H1 (cell line): ENCODE measurements at regions not wholly inside any gene's neighbourhood (a gene's known extent, or its start where the extent isn't known, plus 50 kb on each side); places are given as distances from the start of the nearest gene placed in this dataset.

Source experiments
- CTCF ChIA-PET: fragments of 300-600 bp; sonication (Branson Sonifier 250); formaldehyde crosslinking; loops from one replicate; lab custom pipeline; 2021; ENCODE audit not compliant: partially characterized antibody; lab: Charles Lee
- POLR2A ChIA-PET: fragments of 300-600 bp; sonication (Branson Sonifier 250); formaldehyde crosslinking; loops from one replicate; lab custom pipeline; 2021; ENCODE audit warnings: inconsistent platforms; ENCODE audit not compliant: partially characterized antibody; lab: Charles Lee
- DNase-seq, 2 experiments: peaks; one replicate each; pipeline versions ENCODE4 v3.0.0 to v3.0.0-alpha.2; 2010 to 2022; ENCODE audit warnings: low spot score in 2 of 2, low read depth in 1 of 2, mixed read lengths in 1 of 2
- FAIRE-seq: peaks from 2 replicates; lab custom pipeline; 2011; peaks lifted over from hg19 to GRCh38; lab: Jason Lieb, UNC
- H2AFZ ChIP-seq: 2 replicates; pipeline ENCODE4 v1.8.1; 2012; ENCODE audit warnings: low read length, inconsistent platforms
- H2AK5ac ChIP-seq: 2 replicates; pipeline ENCODE4 v1.6.1; 2013; ENCODE audit warnings: low read depth, low read length
- H2BK120ac ChIP-seq: replicated peaks from 2 replicates; pipeline ENCODE3; 2013; ENCODE audit warnings: low read depth, low read length, inconsistent platforms
- H2BK12ac ChIP-seq: 2 replicates; pipeline ENCODE4 v1.6.1; 2013; ENCODE audit warnings: low read depth, low read length
- H2BK15ac ChIP-seq: 2 replicates; pipeline ENCODE4 v1.6.1; 2013; ENCODE audit warnings: low read length
- H2BK20ac ChIP-seq: 2 replicates; pipeline ENCODE4 v1.6.1; 2013; ENCODE audit warnings: low read length
- H2BK5ac ChIP-seq: 2 replicates; pipeline ENCODE4 v1.6.1; 2013; ENCODE audit warnings: low read depth, low read length
- H3K14ac ChIP-seq: 2 replicates; pipeline ENCODE4 v1.6.1; 2013; ENCODE audit warnings: inconsistent platforms; ENCODE audit not compliant: insufficient read length
- H3K18ac ChIP-seq: 2 replicates; pipeline ENCODE4 v1.6.1; 2013; ENCODE audit warnings: low read length; ENCODE audit errors: extremely low read depth
- H3K23ac ChIP-seq: 2 replicates; pipeline ENCODE4 v1.6.1; 2013; ENCODE audit warnings: inconsistent platforms; ENCODE audit not compliant: insufficient read length
- H3K23me2 ChIP-seq: 2 replicates; pipeline ENCODE4 v1.6.1; 2013; ENCODE audit warnings: low read depth, low read length
- H3K27ac ChIP-seq: 2 replicates; pipeline ENCODE4 v1.6.1; 2011; ENCODE audit warnings: low read depth, low read length, inconsistent platforms
- H3K27me3 ChIP-seq, 4 experiments: replicated peaks in 1 of 4; 1 replicate in 1 of 4; 2 replicates in 3 of 4; pipeline versions ENCODE4 v1.6.1 to v1.8.1; 2011 to 2013; ENCODE audit warnings: low read length in 3 of 4, mild to moderate bottlenecking in 3 of 4, inconsistent platforms in 2 of 4, mixed read lengths in 2 of 4, moderate library complexity in 1 of 4; ENCODE audit not compliant: control insufficient read depth in 3 of 4, insufficient read depth in 3 of 4; ENCODE audit errors: extremely low read depth in 1 of 4
- H3K36me3 ChIP-seq, 4 experiments: 2 replicates each; pipeline versions ENCODE4 v1.6.1 to v1.8.1; 2011 to 2013; ENCODE audit warnings: mild to moderate bottlenecking in 4 of 4, low read length in 3 of 4, moderate library complexity in 2 of 4, control low read depth in 1 of 4, inconsistent platforms in 1 of 4; ENCODE audit not compliant: insufficient read depth in 4 of 4, control insufficient read depth in 2 of 4
- H3K4ac ChIP-seq: replicated peaks from 2 replicates; pipeline ENCODE3; 2013; ENCODE audit warnings: low read length, low read depth, mixed read lengths, inconsistent platforms; ENCODE audit not compliant: insufficient read length
- H3K4me1 ChIP-seq, 4 experiments: replicated peaks in 1 of 4; 1 replicate in 1 of 4; 2 replicates in 3 of 4; pipeline versions ENCODE4 v1.6.1 to v1.8.1; 2011 to 2013; ENCODE audit warnings: low read length in 3 of 4, inconsistent platforms in 2 of 4, mixed read lengths in 1 of 4; ENCODE audit not compliant: insufficient read depth in 4 of 4, control insufficient read depth in 3 of 4
- H3K4me2 ChIP-seq, 2 experiments: 2 replicates each; pipeline versions ENCODE4 v1.6.1 to v1.8.1; 2011 to 2013; ENCODE audit warnings: low read depth in 2 of 2, low read length in 2 of 2, control low read depth in 1 of 2, inconsistent platforms in 1 of 2, mild to moderate bottlenecking in 1 of 2; ENCODE audit not compliant: insufficient read depth in 1 of 2
- H3K4me3 ChIP-seq, 4 experiments: fragments of 200-600, 300-600 bp in 1 of 4; sonication (generic), shearing (Covaris generic), sonication (Bioruptor Twin) in 1 of 4; 2 replicates each; pipeline versions ENCODE4 v1.5.1 to v1.8.1; 2011 to 2016; ENCODE audit warnings: low read length in 4 of 4, low read depth in 3 of 4, control low read depth in 2 of 4, inconsistent platforms in 2 of 4, mild to moderate bottlenecking in 2 of 4, mixed read lengths in 1 of 4, moderate library complexity in 1 of 4; ENCODE audit not compliant: insufficient read depth in 2 of 4; ENCODE audit errors: extremely low read depth in 1 of 4
- H3K56ac ChIP-seq: replicated peaks from 2 replicates; pipeline ENCODE3; 2013; ENCODE audit warnings: low read depth, mild to moderate bottlenecking, mixed read lengths, low read length, inconsistent platforms; ENCODE audit not compliant: insufficient read length
- H3K79me1 ChIP-seq: 2 replicates; pipeline ENCODE4 v1.6.1; 2013; ENCODE audit warnings: low read depth, low read length, control low read depth
- H3K79me2 ChIP-seq, 2 experiments: 2 replicates each; pipeline versions ENCODE4 v1.6.1 to v1.8.1; 2012 to 2013; ENCODE audit warnings: low read length in 2 of 2, mild to moderate bottlenecking in 2 of 2, inconsistent platforms in 1 of 2; ENCODE audit not compliant: insufficient read depth in 2 of 2, control insufficient read depth in 1 of 2
- H3K9ac ChIP-seq, 4 experiments: replicated peaks in 1 of 4; 1 replicate in 1 of 4; 2 replicates in 3 of 4; pipeline versions ENCODE4 v1.6.1 to v1.8.1; 2011 to 2013; ENCODE audit warnings: low read depth in 3 of 4, low read length in 3 of 4, control low read depth in 2 of 4, mild to moderate bottlenecking in 2 of 4, moderate library complexity in 2 of 4, inconsistent platforms in 1 of 4; ENCODE audit errors: extremely low read depth in 1 of 4
- H3K9me3 ChIP-seq, 2 experiments: 2 replicates each; pipeline versions ENCODE4 v1.6.1 to v1.8.1; 2012 to 2013; ENCODE audit warnings: mild to moderate bottlenecking in 2 of 2, moderate library complexity in 2 of 2, control low read depth in 1 of 2, inconsistent platforms in 1 of 2, low read depth in 1 of 2, low read length in 1 of 2, mixed read lengths in 1 of 2; ENCODE audit not compliant: insufficient read depth in 2 of 2
- H4K20me1 ChIP-seq, 2 experiments: replicated peaks in 1 of 2; 2 replicates each; pipeline versions ENCODE3 to v1.8.1; 2011 to 2013; ENCODE audit warnings: inconsistent platforms in 2 of 2, low read length in 2 of 2, mild to moderate bottlenecking in 1 of 2; ENCODE audit not compliant: insufficient read depth in 2 of 2, control insufficient read depth in 1 of 2
- H4K5ac ChIP-seq: 2 replicates; pipeline ENCODE4 v1.6.1; 2013; ENCODE audit warnings: low read length, low read depth, mixed read lengths, inconsistent platforms; ENCODE audit not compliant: insufficient read length
- H4K8ac ChIP-seq: 2 replicates; pipeline ENCODE4 v1.8.0; 2013; ENCODE audit warnings: mild to moderate bottlenecking, moderate library complexity, low read length, inconsistent platforms; ENCODE audit not compliant: insufficient read depth; ENCODE audit errors: extremely low read depth
- H4K91ac ChIP-seq: replicated peaks from 2 replicates; pipeline ENCODE3; 2013; ENCODE audit warnings: low read length, mixed read lengths, inconsistent platforms; ENCODE audit not compliant: insufficient read length
- BCL11A ChIP-seq, 2 experiments: IDR thresholded peaks; one replicate each; pipeline ENCODE4 v1.6.1; 2011; ENCODE audit warnings: low read depth in 2 of 2, low read length in 2 of 2, mild to moderate bottlenecking in 2 of 2
- CHD1 ChIP-seq: IDR thresholded peaks from 2 replicates; pipeline ENCODE4 v1.6.1; 2012; ENCODE audit warnings: low read depth, low read length, improper control_type of control experiment
- CHD2 ChIP-seq: IDR thresholded peaks from 2 replicates; pipeline ENCODE4 v1.6.1; 2012; ENCODE audit warnings: low read length, improper control_type of control experiment
- CTBP2 ChIP-seq: IDR thresholded peaks from 2 replicates; pipeline ENCODE4 v1.7.0; 2011; ENCODE audit warnings: borderline replicate concordance, mild to moderate bottlenecking, moderate library complexity, mixed read lengths, low read length; ENCODE audit not compliant: insufficient read depth, insufficient read length
- GABPA ChIP-seq: IDR thresholded peaks from 2 replicates; pipeline ENCODE4 v1.6.1; 2011; ENCODE audit warnings: mild to moderate bottlenecking, low read length, moderate library complexity, borderline replicate concordance; ENCODE audit not compliant: insufficient read depth
- NANOG ChIP-seq: IDR thresholded peaks from 2 replicates; pipeline ENCODE4 v1.6.1; 2011; ENCODE audit warnings: low read length, low read depth, mild to moderate bottlenecking, inconsistent platforms; ENCODE audit not compliant: insufficient read depth, poor library complexity, severe bottlenecking
- POLR2A ChIP-seq, 2 experiments: IDR thresholded peaks; 1 replicate in 1 of 2; 2 replicates in 1 of 2; pipeline ENCODE4 v1.6.1; 2011; ENCODE audit warnings: low read depth in 2 of 2, low read length in 2 of 2, mild to moderate bottlenecking in 2 of 2; ENCODE audit errors: control extremely low read depth in 1 of 2
- SP1 ChIP-seq: IDR thresholded peaks from 2 replicates; pipeline ENCODE4 v1.6.1; 2011; ENCODE audit warnings: low read depth, low read length
- SP2 ChIP-seq: IDR thresholded peaks from 2 replicates; pipeline ENCODE4 v1.6.1; 2012; ENCODE audit warnings: mild to moderate bottlenecking, low read length, inconsistent platforms
- TAF1 ChIP-seq: IDR thresholded peaks from 2 replicates; pipeline ENCODE4 v1.6.1; 2011; ENCODE audit warnings: mild to moderate bottlenecking, low read depth, low read length
- WGBS, 2 experiments: shearing (Covaris generic) in 1 of 2; methylation state at CpG; one replicate each; pipeline versions ENCODE4 v1.1.6 to v1.1.7; 2013 to 2015; ENCODE audit warnings: low lambda C conversion rate in 2 of 2, mixed read lengths in 2 of 2, inconsistent platforms in 1 of 2, low coverage in 1 of 2, missing lambda C conversion rate in 1 of 2; ENCODE audit not compliant: insufficient replicate concordance in 2 of 2, insufficient coverage in 1 of 2, insufficient read length in 1 of 2; ENCODE audit errors: extremely low coverage in 1 of 2, missing lambda C conversion rate in 1 of 2; 5-methylcytosine and 5-hydroxymethylcytosine counted together
- TF ChIP-seq, protein P1 (sequence below): IDR thresholded peaks from 2 replicates; pipeline ENCODE4 v1.6.1; 2012; ENCODE audit warnings: inconsistent platforms
- TF ChIP-seq, protein P2 (sequence below): IDR thresholded peaks from 2 replicates; pipeline ENCODE4 v1.6.1; 2011; ENCODE audit warnings: low read depth, mild to moderate bottlenecking, low read length; ENCODE audit not compliant: insufficient read depth

DNA sequence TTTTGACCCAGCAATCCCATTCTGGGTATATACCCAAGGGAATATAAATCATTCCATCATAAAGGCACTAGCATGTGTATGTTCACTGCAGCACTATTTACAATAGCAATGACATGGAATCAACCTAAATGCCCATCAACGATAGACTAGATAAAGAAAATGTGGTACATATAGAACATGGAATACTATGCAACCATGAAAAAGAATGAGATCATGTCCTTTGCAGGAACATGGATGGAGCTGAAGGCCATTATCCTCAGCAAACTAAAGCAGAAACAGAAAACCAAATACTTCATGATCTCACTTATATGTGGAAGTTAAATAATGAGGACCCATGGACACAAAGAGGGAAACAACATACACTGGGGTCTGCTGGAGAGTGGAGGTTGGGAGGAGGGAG is 58.0 kb upstream of the STARD3NL start (continued):
- TF ChIP-seq CHD2, result no peak

DNA sequence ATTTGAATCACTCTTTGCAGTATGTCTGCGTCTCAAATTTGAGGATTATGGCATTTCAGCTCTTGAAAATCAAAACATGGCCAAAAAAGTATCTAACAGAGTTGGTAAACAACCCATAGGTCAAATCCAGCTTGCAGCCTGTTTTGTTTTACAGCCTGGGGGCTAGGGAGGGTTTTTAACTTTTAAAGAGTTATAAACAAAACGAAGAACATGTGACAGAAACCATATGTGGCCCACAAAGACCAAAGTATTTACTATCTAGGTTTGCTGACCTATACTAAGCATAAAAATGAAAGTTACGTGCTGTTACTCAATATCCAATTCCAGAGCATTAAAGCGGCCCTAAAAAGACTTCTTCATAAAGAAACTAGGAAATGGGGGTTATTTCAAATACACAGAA is 55.5 kb upstream of the STARD3NL start:
- H3K14ac ChIP-seq, result no peak overlapping the region
- H3K27me3 ChIP-seq, result no peaks in the 10 kb centered on the region
- FAIRE-seq (no peak), DNase-seq (no peak)
- ChIA-PET POLR2A (no interaction called here), CTCF (no interaction called here)
- H2BK15ac ChIP-seq, result no peak overlapping the region
- H3K27ac ChIP-seq, result no peak overlapping the region
- H3K56ac ChIP-seq, result no peak overlapping the region
- H3K4me3 ChIP-seq, result no peak overlapping the region
- no peak overlapping the region for H2BK12ac ChIP-seq
- H3K9ac ChIP-seq, result no peak overlapping the region
- H4K8ac ChIP-seq, result no peak overlapping the region
- no peak overlapping the region for H4K5ac ChIP-seq
- H2BK5ac ChIP-seq, result no peak overlapping the region
- H3K79me1 ChIP-seq, result no peaks in the 10 kb centered on the region
- 81% methylated on average over 4 of the region's 4 CpGs; no CpG with 5 or more reads in 1 of the 2 experiments for WGBS, 2 experiments
- no peaks in the 10 kb centered on the region for H3K9me3 ChIP-seq
- H2AK5ac ChIP-seq, result no peak overlapping the region
- no peaks in the 10 kb centered on the region for H3K23me2 ChIP-seq
- H3K79me2 ChIP-seq, result no peaks in the 10 kb centered on the region
- H3K4me2 ChIP-seq, result no peak overlapping the region
- no peak overlapping the region for H4K91ac ChIP-seq
- H4K20me1 ChIP-seq, result no peaks in the 10 kb centered on the region
- no peak overlapping the region for H3K4ac ChIP-seq
- no peak overlapping the region for H3K18ac ChIP-seq
- no peak overlapping the region for H2BK120ac ChIP-seq
- H2AFZ ChIP-seq, result no peak overlapping the region
- H3K4me1 ChIP-seq, result no peaks in the 10 kb centered on the region
- H3K36me3 ChIP-seq, result no peaks in the 10 kb centered on the region
- H2BK20ac ChIP-seq, result no peak overlapping the region
- no peak overlapping the region for H3K23ac ChIP-seq
- TF ChIP-seq TAF1, result no peak
- TF ChIP-seq, protein P1, sequence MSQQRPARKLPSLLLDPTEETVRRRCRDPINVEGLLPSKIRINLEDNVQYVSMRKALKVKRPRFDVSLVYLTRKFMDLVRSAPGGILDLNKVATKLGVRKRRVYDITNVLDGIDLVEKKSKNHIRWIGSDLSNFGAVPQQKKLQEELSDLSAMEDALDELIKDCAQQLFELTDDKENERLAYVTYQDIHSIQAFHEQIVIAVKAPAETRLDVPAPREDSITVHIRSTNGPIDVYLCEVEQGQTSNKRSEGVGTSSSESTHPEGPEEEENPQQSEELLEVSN, result no peak
- TF ChIP-seq BCL11A (IDR thresholded peaks at IDR 0.05; ENCODE audit: low read depth in 2 of 2, low read length in 2 of 2), result no peak
- TF ChIP-seq CHD1, result no peak
- TF ChIP-seq SP1, result no peak
- no peak for TF ChIP-seq NANOG
- no peak for TF ChIP-seq CTBP2
- TF ChIP-seq POLR2A (IDR thresholded peaks at IDR 0.05; ENCODE audit: control extremely low read depth in 1 of 2, low read depth in 2 of 2, low read length in 2 of 2), result no peak
- no peak for TF ChIP-seq SP2
- TF ChIP-seq GABPA, result no peak
- TF ChIP-seq, protein P2, sequence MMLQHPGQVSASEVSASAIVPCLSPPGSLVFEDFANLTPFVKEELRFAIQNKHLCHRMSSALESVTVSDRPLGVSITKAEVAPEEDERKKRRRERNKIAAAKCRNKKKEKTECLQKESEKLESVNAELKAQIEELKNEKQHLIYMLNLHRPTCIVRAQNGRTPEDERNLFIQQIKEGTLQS, result no peak
